ENCODE measurements at regions not wholly inside any gene's neighbourhood (a gene's known extent, or its start where the extent isn't known, plus 50 kb on each side); places are given as distances from the start of the nearest gene placed in this dataset.

- DNase-seq (ENCODE audit: low read depth in 2 of 2), result no peak
- H3K4me3 ChIP-seq (replicated peaks in 1 of 2; ENCODE audit: low read depth in 2 of 2, low read length in 2 of 2), result no peak overlapping the region
- TF ChIP-seq CTCF (IDR thresholded peaks at IDR 0.05; ENCODE audit: low read depth, low read length), result no peak
Measured at GRCh38 chr14:29169408-29169807, 402.8 kb downstream of the FOXG1 start.

- no peak overlapping the region for H3K4me3 ChIP-seq (replicated peaks in 1 of 2; ENCODE audit: low read depth in 2 of 2, low read length in 2 of 2)
- no peak for TF ChIP-seq CTCF (IDR thresholded peaks at IDR 0.05; ENCODE audit: low read depth, low read length)
- no peak for DNase-seq (ENCODE audit: low read depth in 2 of 2)
Measured at GRCh38 chr14:29175706-29176105, 409.1 kb downstream of the FOXG1 start.

GRCh38 chr14:29176876-29177275 lies 410.3 kb downstream of the FOXG1 start:
- no peak overlapping the region for H3K4me3 ChIP-seq (replicated peaks in 1 of 2; ENCODE audit: low read depth in 2 of 2, low read length in 2 of 2)
- no peak for DNase-seq (ENCODE audit: low read depth in 2 of 2)
- TF ChIP-seq CTCF (IDR thresholded peaks at IDR 0.05; ENCODE audit: low read depth, low read length), result no peak

DNA sequence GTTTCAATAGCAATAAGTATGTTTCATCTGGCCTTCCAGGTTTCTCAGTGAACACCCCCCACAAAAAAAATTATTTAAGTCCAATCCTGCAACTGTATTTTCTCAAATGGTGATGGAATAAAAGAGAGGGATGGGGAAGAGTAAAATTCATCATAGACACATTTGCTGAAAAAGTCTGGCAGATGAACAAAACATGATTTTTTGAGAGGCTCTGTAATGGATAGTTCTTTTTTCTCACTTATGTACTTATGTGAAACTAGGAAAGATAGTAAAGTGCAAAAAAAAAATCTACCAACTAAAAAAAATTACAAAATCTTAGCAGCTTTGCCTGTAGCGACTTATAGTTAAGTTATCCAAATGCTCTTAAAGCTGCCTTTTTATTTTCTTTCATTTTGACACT lies 412.4 kb downstream of the FOXG1 start:
- no peak for DNase-seq (ENCODE audit: low read depth in 2 of 2)
- TF ChIP-seq CTCF (IDR thresholded peaks at IDR 0.05; ENCODE audit: low read depth, low read length), result no peak
- H3K4me3 ChIP-seq (replicated peaks in 1 of 2; ENCODE audit: low read depth in 2 of 2, low read length in 2 of 2), result no peak overlapping the region

- no peak for TF ChIP-seq CTCF (IDR thresholded peaks at IDR 0.05; ENCODE audit: low read depth, low read length)
- DNase-seq (ENCODE audit: low read depth in 2 of 2), result no peak
- no peak overlapping the region for H3K4me3 ChIP-seq (replicated peaks in 1 of 2; ENCODE audit: low read depth in 2 of 2, low read length in 2 of 2)
Measured at GRCh38 chr14:29191092-29191491, 424.5 kb downstream of the FOXG1 start.

DNA sequence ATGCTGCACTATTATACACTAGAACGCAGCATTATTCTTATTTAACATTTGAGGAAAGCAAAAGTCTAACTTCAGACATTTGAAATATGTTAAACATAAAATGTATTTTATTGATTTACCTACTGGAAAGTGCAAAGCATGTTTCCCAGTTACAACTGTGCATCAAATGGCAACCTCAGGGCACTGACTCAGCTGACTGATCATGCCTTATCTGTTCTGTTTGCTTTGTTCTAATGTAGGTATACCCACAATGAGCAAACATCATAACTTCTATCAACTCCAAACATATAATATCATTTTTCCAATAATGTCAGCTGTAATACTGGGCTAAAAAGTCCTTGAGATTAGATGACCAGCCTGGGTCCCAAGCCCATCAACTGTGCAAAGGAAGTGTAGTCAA lies 431.0 kb downstream of the FOXG1 start:
- H3K4me3 ChIP-seq (replicated peaks in 1 of 2; ENCODE audit: low read depth in 2 of 2, low read length in 2 of 2), result no peak overlapping the region
- TF ChIP-seq CTCF (IDR thresholded peaks at IDR 0.05; ENCODE audit: low read depth, low read length), result no peak
- DNase-seq (ENCODE audit: low read depth in 2 of 2), result no peak

- no peak overlapping the region for H3K4me3 ChIP-seq (replicated peaks in 1 of 2; ENCODE audit: low read depth in 2 of 2, low read length in 2 of 2)
- TF ChIP-seq CTCF (IDR thresholded peaks at IDR 0.05; ENCODE audit: low read depth, low read length), result no peak
- DNase-seq (ENCODE audit: low read depth in 2 of 2), result no peak
Measured at GRCh38 chr14:29205658-29206057, 439.1 kb downstream of the FOXG1 start.

Measured in cardiac fibroblast (primary cell).